Large intestine (tissue), 3 donors: ENCODE measurements at regions not wholly inside any gene's neighbourhood (a gene's known extent, or its start where the extent isn't known, plus 50 kb on each side); places are given as distances from the start of the nearest gene placed in this dataset.

Experiments used
- DNase-seq, 2 donors: peaks; one replicate each; pipeline versions ENCODE4 v3.0.0 to v3.0.0-alpha.2; 2013
- H3K27ac ChIP-seq: one replicate; pipeline ENCODE4 v1.5.1; 2013; ENCODE audit warnings: low read length
- H3K27me3 ChIP-seq: 2 replicates; pipeline ENCODE4 v1.6.1; 2013; ENCODE audit warnings: low read length; ENCODE audit not compliant: control insufficient read depth, insufficient read depth
- H3K36me3 ChIP-seq: 2 replicates; pipeline ENCODE4 v1.6.1; 2013; ENCODE audit warnings: low read length; ENCODE audit not compliant: control insufficient read depth, insufficient read depth
- H3K4me1 ChIP-seq: one replicate; pipeline ENCODE4 v1.6.1; 2013; ENCODE audit warnings: low read length; ENCODE audit not compliant: control insufficient read depth, insufficient read depth
- H3K4me3 ChIP-seq: one replicate; pipeline ENCODE4 v1.5.1; 2013; ENCODE audit warnings: low read length
- H3K9me3 ChIP-seq: one replicate; pipeline ENCODE4 v1.6.1; 2013; ENCODE audit warnings: mild to moderate bottlenecking, low read depth, low read length, moderate library complexity; ENCODE audit not compliant: control insufficient read depth
- WGBS: methylation state at CpG from one replicate; pipeline ENCODE4 v1.1.5; 2013; ENCODE audit warnings: low lambda C conversion rate; ENCODE audit not compliant: insufficient coverage; 5-methylcytosine and 5-hydroxymethylcytosine counted together

- no peaks in the 10 kb centered on the region for H3K4me1 ChIP-seq
- H3K9me3 ChIP-seq, result no peaks in the 10 kb centered on the region
- no peaks in the 10 kb centered on the region for H3K27me3 ChIP-seq
- no peak overlapping the region for H3K27ac ChIP-seq
- H3K36me3 ChIP-seq, result no peaks in the 10 kb centered on the region
- H3K4me3 ChIP-seq, result no peak overlapping the region
- no peak for DNase-seq
- WGBS, result 82% methylated on average over 4 of the region's 6 CpGs
These were observed 205.0 kb downstream of the UBE2E3 start for GRCh38 chr2:181185421-181185820.

GRCh38 chr2:181185948-181186347, 205.5 kb downstream of the UBE2E3 start:
- Histone ChIP-seq H3K36me3 (no peaks in the 10 kb centered on the region), H3K9me3 (no peaks in the 10 kb centered on the region), H3K4me3 (no peak overlapping the region), H3K27ac (no peak overlapping the region), H3K4me1 (no peaks in the 10 kb centered on the region), H3K27me3 (no peaks in the 10 kb centered on the region)
- no peak for DNase-seq
- 80% methylated on average over 1 of the region's 4 CpGs for WGBS

DNA sequence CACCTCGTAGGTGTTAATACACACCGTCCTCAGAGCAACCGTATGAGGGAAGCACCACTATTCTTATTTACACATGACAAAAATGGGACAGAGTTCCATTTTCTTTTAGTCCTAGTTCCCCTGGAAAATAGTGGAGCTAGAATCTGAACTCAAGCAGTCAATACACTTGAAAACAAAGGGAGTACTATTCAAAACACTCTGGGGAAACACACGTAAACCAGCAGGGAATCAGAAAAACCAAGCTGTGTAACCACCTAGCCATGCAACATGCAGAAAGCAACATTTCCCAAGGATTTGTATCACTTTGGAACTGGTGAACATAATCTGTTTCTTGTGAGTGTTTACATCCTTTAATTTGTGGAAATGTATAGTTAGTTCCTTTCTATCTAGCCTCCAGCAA, 208.2 kb downstream of the UBE2E3 start:
- no peak for DNase-seq
- Histone ChIP-seq H3K27me3 (no peaks in the 10 kb centered on the region), H3K9me3 (no peaks in the 10 kb centered on the region), H3K4me1 (no peaks in the 10 kb centered on the region), H3K27ac (no peak overlapping the region), H3K4me3 (no peak overlapping the region), H3K36me3 (no peaks in the 10 kb centered on the region)
- WGBS, result 83% methylated on average over 1 of the region's 4 CpGs

DNA sequence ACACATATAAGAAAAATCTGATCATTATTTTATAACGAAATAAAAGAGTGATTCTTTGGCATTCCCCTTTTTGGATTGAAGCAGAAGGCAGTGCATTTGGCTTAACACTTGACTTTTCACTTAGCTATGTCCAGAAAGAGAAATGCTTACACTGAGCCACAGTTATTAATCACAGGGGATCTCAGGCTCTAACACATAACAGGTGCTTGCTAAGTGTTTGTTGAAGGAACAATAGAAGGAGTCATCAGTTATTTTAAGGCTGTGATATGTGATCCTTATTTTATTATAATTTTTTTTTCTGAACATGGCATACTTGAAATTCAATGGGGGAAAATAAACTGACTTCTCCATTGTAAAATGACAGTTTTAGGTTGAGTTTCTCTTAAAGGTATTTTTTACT, 209.5 kb downstream of the UBE2E3 start:
- H3K4me1 ChIP-seq, result no peaks in the 10 kb centered on the region
- whole genome bisulfite sequencing, result no CpG with 5 or more reads among the region's 1 CpG
- H3K27me3 ChIP-seq, result no peaks in the 10 kb centered on the region
- H3K36me3 ChIP-seq, result no peaks in the 10 kb centered on the region
- no peaks in the 10 kb centered on the region for H3K9me3 ChIP-seq
- no peak overlapping the region for H3K4me3 ChIP-seq
- DNase-seq, result no peak
- H3K27ac ChIP-seq, result no peak overlapping the region

DNA sequence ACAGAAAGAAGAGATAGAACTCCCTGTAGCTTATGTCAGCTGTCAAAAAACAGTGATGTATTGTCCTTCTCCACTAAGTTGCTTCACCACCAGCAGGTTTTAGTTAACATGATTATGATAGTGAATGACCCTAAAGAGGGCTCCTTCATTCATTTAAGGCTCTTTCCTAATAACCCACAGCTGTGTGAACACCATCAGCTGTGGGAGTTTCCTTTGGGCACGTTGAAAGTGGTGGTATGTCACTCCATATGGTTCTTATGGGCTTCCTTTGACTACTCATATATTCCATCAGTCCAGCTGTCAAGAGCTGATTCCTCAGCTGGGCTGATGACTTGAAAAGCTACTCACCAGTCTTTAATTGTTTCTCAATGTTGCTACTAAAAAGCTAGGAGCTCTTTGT, 210.3 kb downstream of the UBE2E3 start:
- Histone ChIP-seq H3K27ac (no peak overlapping the region), H3K27me3 (no peaks in the 10 kb centered on the region), H3K36me3 (no peaks in the 10 kb centered on the region), H3K4me1 (no peaks in the 10 kb centered on the region), H3K4me3 (no peak overlapping the region), H3K9me3 (no peaks in the 10 kb centered on the region)
- no CpG with 5 or more reads among the region's 1 CpG for WGBS
- DNase-seq, result no peak

DNA sequence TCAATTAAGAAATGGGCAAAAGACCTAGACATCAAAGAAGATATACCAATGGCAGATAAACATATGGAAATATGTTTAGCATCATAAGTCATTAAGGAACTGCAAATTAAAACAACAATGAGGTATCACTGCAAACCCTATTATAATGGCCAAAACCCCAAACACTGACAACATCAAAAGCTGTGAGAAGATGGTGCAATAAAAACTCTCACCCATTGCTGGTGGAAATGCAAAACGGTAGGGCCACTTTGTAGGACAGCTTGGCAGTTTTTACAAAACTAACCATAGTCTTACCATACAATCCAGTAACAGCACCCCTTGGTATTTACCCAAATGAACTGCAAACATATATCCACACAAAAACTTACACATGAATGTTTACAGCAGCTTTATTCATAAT, 213.1 kb downstream of the UBE2E3 start:
- DNase-seq, result no peak
- WGBS, result no CpG with 5 or more reads among the region's 1 CpG
- Histone ChIP-seq H3K27me3 (no peaks in the 10 kb centered on the region), H3K4me1 (no peaks in the 10 kb centered on the region), H3K9me3 (no peaks in the 10 kb centered on the region), H3K4me3 (no peak overlapping the region), H3K36me3 (no peaks in the 10 kb centered on the region), H3K27ac (no peak overlapping the region)

DNA sequence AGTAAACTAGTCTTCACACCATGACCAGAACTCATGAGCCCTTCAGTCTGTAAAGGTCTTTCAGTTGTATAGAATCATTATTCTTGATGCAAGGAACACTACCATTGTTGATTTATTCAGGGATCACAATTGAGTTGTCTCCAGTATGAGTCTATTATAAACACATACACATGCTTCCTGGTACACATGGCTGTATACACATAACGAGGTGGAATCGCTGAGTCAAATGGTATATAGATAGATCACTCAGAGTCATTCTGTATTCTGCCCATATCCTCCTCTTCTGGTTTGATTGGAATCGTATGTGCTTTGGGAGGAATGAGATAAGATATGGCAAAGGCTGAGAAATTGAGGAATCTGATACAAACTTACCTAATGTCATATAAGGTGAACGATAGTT, 216.0 kb downstream of the UBE2E3 start:
- DNase-seq, result no peak
- H3K4me3 ChIP-seq, result no peak overlapping the region
- H3K27me3 ChIP-seq, result no peaks in the 10 kb centered on the region
- no peaks in the 10 kb centered on the region for H3K36me3 ChIP-seq
- no peaks in the 10 kb centered on the region for H3K4me1 ChIP-seq
- no peaks in the 10 kb centered on the region for H3K9me3 ChIP-seq
- 40% methylated on average over 1 of the region's 4 CpGs for WGBS
- H3K27ac ChIP-seq, result no peak overlapping the region

DNA sequence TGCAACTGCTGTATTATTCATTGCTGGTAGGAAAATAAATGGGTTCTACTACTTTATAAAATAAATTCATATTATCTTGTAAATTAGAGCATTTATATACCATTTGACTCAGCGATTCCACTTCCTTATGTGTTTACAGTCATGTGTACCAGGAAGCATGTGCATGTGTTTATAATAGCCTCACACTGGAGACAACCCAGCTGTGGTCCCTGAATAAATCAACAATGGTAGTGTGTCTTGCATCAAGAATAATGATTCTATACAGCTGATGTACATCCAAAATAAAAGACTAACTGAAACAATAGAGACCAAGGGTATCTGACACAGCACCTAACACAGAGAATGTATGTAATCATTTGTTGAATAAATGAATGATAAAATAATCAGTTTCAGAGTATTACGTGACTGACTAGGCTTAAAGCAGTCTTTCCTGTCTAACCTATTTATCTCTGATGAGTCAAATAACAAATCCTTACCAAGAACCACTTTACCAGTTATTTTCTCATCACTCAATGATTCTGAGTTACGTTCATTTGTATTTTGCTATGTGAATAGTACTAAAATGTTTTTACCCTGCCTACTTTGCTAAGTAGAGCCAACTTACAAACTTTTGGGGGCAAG, 216.8 kb downstream of the UBE2E3 start:
- DNase-seq, result no peak
- Histone ChIP-seq H3K9me3 (no peaks in the 10 kb centered on the region), H3K4me1 (no peaks in the 10 kb centered on the region), H3K27ac (no peak overlapping the region), H3K27me3 (no peaks in the 10 kb centered on the region), H3K36me3 (no peaks in the 10 kb centered on the region), H3K4me3 (no peak overlapping the region)
- WGBS, result 100% methylated on average over 2 of the region's 3 CpGs

- no peaks in the 10 kb centered on the region for H3K36me3 ChIP-seq
- no peak overlapping the region for H3K4me3 ChIP-seq
- WGBS, result no CpG with 5 or more reads among the region's 1 CpG
These were observed 217.9 kb downstream of the UBE2E3 start for GRCh38 chr2:181198183-181198864.

GRCh38 chr2:181203412-181203811, 223.0 kb downstream of the UBE2E3 start:
- H3K27ac ChIP-seq, result no peak overlapping the region
- no peaks in the 10 kb centered on the region for H3K27me3 ChIP-seq
- H3K4me1 ChIP-seq, result no peaks in the 10 kb centered on the region
- peak in 1 of 2 donors; percentile 7 for DNase-seq
- H3K36me3 ChIP-seq, result no peaks in the 10 kb centered on the region
- H3K9me3 ChIP-seq, result no peaks in the 10 kb centered on the region
- no peak overlapping the region for H3K4me3 ChIP-seq

More at GRCh38 chr2:181198183-181198864, 217.9 kb downstream of the UBE2E3 start:
- no peak for DNase-seq
- no peaks in the 10 kb centered on the region for H3K9me3 ChIP-seq
- no peaks in the 10 kb centered on the region for H3K4me1 ChIP-seq
- H3K27ac ChIP-seq, result no peak overlapping the region
- H3K27me3 ChIP-seq, result no peaks in the 10 kb centered on the region

DNA sequence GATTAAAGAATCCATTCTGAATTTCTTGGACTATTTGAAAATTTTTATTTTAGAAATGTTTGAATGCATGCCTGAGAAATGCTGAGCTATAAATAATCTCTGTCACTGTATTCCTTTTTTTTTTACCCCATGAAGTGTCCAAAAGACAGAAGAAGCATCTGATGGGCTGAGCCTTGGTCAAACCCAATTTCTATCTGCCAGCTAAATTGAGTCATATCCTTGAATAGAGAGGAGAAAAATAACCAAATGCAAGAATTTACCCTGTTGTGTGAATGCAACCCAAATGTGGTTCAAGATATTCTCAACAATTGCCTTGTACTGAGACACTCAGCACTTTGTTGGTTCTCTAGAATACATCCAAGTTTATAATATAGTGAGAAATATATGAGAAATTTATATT, 223.5 kb downstream of the UBE2E3 start:
- Histone ChIP-seq H3K27me3 (no peaks in the 10 kb centered on the region), H3K36me3 (no peaks in the 10 kb centered on the region), H3K4me1 (no peaks in the 10 kb centered on the region), H3K27ac (no peak overlapping the region), H3K9me3 (no peaks in the 10 kb centered on the region), H3K4me3 (no peak overlapping the region)
- no peak for DNase-seq
